MM.1S (cell line): ENCODE measurements at regions not wholly inside any gene's neighbourhood (a gene's known extent, or its start where the extent isn't known, plus 50 kb on each side); places are given as distances from the start of the nearest gene placed in this dataset.

Experiments used
- DNase-seq: peaks from one replicate; pipeline ENCODE4 v3.0.0-alpha.2; 2015
- H2AFZ ChIP-seq: fragments of 300-600 bp; sonication (generic); 2 replicates; pipeline ENCODE4 v1.6.0; 2016; ENCODE audit warnings: antibody characterized with exemption, low read length
- H3F3A ChIP-seq: fragments of 300-600 bp; sonication (generic); 2 replicates; pipeline ENCODE4 v1.6.1; 2016; ENCODE audit warnings: mild to moderate bottlenecking, antibody characterized with exemption, low read length, moderate library complexity, mixed read lengths; ENCODE audit not compliant: insufficient read depth
- H3K27ac ChIP-seq: fragments of 300-600 bp; sonication (generic); 2 replicates; pipeline ENCODE4 v1.5.1; 2016; ENCODE audit warnings: mild to moderate bottlenecking, low read length
- H3K27me3 ChIP-seq: fragments of 300-600 bp; sonication (generic); replicated peaks from 2 replicates; pipeline ENCODE4 v1.6.0; 2016; ENCODE audit warnings: low read length; ENCODE audit not compliant: insufficient read depth
- H3K36me3 ChIP-seq: fragments of 300-600 bp; sonication (generic); replicated peaks from 2 replicates; pipeline ENCODE4 v1.6.1; 2016; ENCODE audit warnings: mild to moderate bottlenecking, low read length, mixed read lengths; ENCODE audit not compliant: insufficient read depth
- H3K4me1 ChIP-seq: fragments of 300-600 bp; sonication (generic); 2 replicates; pipeline ENCODE4 v1.6.1; 2016; ENCODE audit warnings: low read length, mixed read lengths
- H3K4me2 ChIP-seq: fragments of 300-600 bp; sonication (generic); 2 replicates; pipeline ENCODE4 v1.6.0; 2016; ENCODE audit warnings: low read depth, low read length
- H3K4me3 ChIP-seq: fragments of 300-600 bp; sonication (generic); 2 replicates; pipeline ENCODE4 v1.5.1; 2016; ENCODE audit warnings: low read length, mixed read lengths
- H3K79me2 ChIP-seq: fragments of 300-600 bp; sonication (generic); 2 replicates; pipeline ENCODE4 v1.6.1; 2016; ENCODE audit warnings: mixed run types, low read length, mixed read lengths
- H3K9ac ChIP-seq: fragments of 300-600 bp; sonication (generic); 2 replicates; pipeline ENCODE4 v1.6.1; 2016; ENCODE audit warnings: low read length, mixed read lengths
- H3K9me2 ChIP-seq: fragments of 300-600 bp; sonication (generic); replicated peaks from 2 replicates; pipeline ENCODE4 v1.6.1; 2016; ENCODE audit warnings: mild to moderate bottlenecking, low read length, mixed read lengths; ENCODE audit not compliant: insufficient read depth
- H3K9me3 ChIP-seq: fragments of 300-600 bp; sonication (generic); replicated peaks from 2 replicates; pipeline ENCODE4 v1.6.1; 2016; ENCODE audit warnings: mild to moderate bottlenecking, low read length, mixed read lengths; ENCODE audit not compliant: insufficient read depth
- H4K20me1 ChIP-seq: fragments of 300-600 bp; sonication (generic); 2 replicates; pipeline ENCODE4 v1.6.1; 2016; ENCODE audit warnings: mild to moderate bottlenecking, low read length, moderate library complexity, mixed read lengths; ENCODE audit not compliant: insufficient read depth
- EZH2 ChIP-seq: fragments of 300-600 bp; sonication (generic); optimal IDR thresholded peaks from 2 replicates; pipeline ENCODE3; 2017; ENCODE audit warnings: low read depth, mild to moderate bottlenecking, antibody characterized with exemption, low read length, mixed read lengths
- EZH2phosphoT487 ChIP-seq: fragments of 300-600 bp; sonication (generic); IDR thresholded peaks from 2 replicates; pipeline ENCODE4 v1.6.1; 2018; ENCODE audit warnings: antibody characterized with exemption, low read length
- TF ChIP-seq, protein P1 (sequence below): fragments of 300-600 bp; sonication (generic); IDR thresholded peaks from 2 replicates; pipeline ENCODE4 v1.5.1; 2016; ENCODE audit warnings: antibody characterized with exemption, low read length, mixed read lengths

GRCh38 chr6:74676906-74677305, 528.9 kb downstream of the COL12A1 start:
- no peaks in the 10 kb centered on the region for H3K9me3 ChIP-seq
- no peak overlapping the region for H3K4me2 ChIP-seq
- H3K9me2 ChIP-seq = no peaks in the 10 kb centered on the region
- H4K20me1 ChIP-seq = no peaks in the 10 kb centered on the region
- H3K36me3 ChIP-seq = no peaks in the 10 kb centered on the region
- no peak overlapping the region for H2AFZ ChIP-seq
- H3K27me3 ChIP-seq = no peaks in the 10 kb centered on the region
- H3K4me1 ChIP-seq = no peaks in the 10 kb centered on the region
- H3K9ac ChIP-seq = no peak overlapping the region
- H3K79me2 ChIP-seq = no peaks in the 10 kb centered on the region
- H3K27ac ChIP-seq = no peak overlapping the region
- no peak for DNase-seq
- H3K4me3 ChIP-seq = no peak overlapping the region
- no peak for TF ChIP-seq EZH2
- no peak for TF ChIP-seq EZH2phosphoT487
- TF ChIP-seq, protein P1, sequence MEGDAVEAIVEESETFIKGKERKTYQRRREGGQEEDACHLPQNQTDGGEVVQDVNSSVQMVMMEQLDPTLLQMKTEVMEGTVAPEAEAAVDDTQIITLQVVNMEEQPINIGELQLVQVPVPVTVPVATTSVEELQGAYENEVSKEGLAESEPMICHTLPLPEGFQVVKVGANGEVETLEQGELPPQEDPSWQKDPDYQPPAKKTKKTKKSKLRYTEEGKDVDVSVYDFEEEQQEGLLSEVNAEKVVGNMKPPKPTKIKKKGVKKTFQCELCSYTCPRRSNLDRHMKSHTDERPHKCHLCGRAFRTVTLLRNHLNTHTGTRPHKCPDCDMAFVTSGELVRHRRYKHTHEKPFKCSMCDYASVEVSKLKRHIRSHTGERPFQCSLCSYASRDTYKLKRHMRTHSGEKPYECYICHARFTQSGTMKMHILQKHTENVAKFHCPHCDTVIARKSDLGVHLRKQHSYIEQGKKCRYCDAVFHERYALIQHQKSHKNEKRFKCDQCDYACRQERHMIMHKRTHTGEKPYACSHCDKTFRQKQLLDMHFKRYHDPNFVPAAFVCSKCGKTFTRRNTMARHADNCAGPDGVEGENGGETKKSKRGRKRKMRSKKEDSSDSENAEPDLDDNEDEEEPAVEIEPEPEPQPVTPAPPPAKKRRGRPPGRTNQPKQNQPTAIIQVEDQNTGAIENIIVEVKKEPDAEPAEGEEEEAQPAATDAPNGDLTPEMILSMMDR = no peak
- H3F3A ChIP-seq = no peaks in the 10 kb centered on the region

DNA sequence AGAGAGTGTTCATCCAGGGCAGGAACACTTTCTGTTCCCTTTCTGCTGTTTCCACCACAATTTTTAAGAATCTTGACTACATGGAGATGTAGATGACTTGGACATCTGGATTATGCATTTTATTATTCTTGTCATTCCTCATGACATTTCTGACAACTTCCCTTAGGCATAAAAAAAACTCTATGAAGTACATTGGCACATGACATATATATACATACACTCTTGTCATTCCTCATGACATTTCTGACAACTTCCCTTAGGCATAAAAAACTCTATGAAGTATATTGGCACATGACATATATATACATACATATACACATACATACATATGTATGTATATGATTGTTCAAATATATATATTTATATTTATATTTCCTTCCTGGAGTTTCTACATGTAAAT, 531.5 kb downstream of the COL12A1 start:
- no peak for DNase-seq
- no peaks in the 10 kb centered on the region for H3K36me3 ChIP-seq
- H3K9ac ChIP-seq = no peak overlapping the region
- H4K20me1 ChIP-seq = no peaks in the 10 kb centered on the region
- H3K27me3 ChIP-seq = no peaks in the 10 kb centered on the region
- no peak overlapping the region for H3K27ac ChIP-seq
- H3K79me2 ChIP-seq = no peaks in the 10 kb centered on the region
- TF ChIP-seq EZH2 = no peak
- no peak for TF ChIP-seq EZH2phosphoT487
- TF ChIP-seq, protein P1 = no peak
- H3K4me3 ChIP-seq = no peak overlapping the region
- no peak overlapping the region for H3K4me2 ChIP-seq
- no peak overlapping the region for H2AFZ ChIP-seq
- H3K9me3 ChIP-seq = no peaks in the 10 kb centered on the region
- H3F3A ChIP-seq = no peaks in the 10 kb centered on the region
- no peaks in the 10 kb centered on the region for H3K4me1 ChIP-seq
- no peaks in the 10 kb centered on the region for H3K9me2 ChIP-seq

- no peaks in the 10 kb centered on the region for H3K27me3 ChIP-seq
- no peaks in the 10 kb centered on the region for H3F3A ChIP-seq
- no peak overlapping the region for H3K4me2 ChIP-seq
- H3K4me3 ChIP-seq = no peak overlapping the region
- no peaks in the 10 kb centered on the region for H3K9me2 ChIP-seq
- H3K9ac ChIP-seq = no peak overlapping the region
- no peak overlapping the region for H3K27ac ChIP-seq
- H3K9me3 ChIP-seq = no peaks in the 10 kb centered on the region
- TF ChIP-seq, protein P1 = no peak
- TF ChIP-seq EZH2phosphoT487 = no peak
- no peak for TF ChIP-seq EZH2
- H3K79me2 ChIP-seq = no peaks in the 10 kb centered on the region
- no peaks in the 10 kb centered on the region for H4K20me1 ChIP-seq
- H3K36me3 ChIP-seq = no peaks in the 10 kb centered on the region
- H3K4me1 ChIP-seq = no peaks in the 10 kb centered on the region
- no peak for DNase-seq
- H2AFZ ChIP-seq = no peak overlapping the region
Observed at GRCh38 chr6:74671558-74672025, 534.3 kb downstream of the COL12A1 start.
